Right lung (tissue), 2 donors: ENCODE measurements at regions not wholly inside any gene's neighbourhood (a gene's known extent, or its start where the extent isn't known, plus 50 kb on each side); places are given as distances from the start of the nearest gene placed in this dataset.

Experiments
- DNase-seq, 2 donors: peaks; one replicate each; pipeline ENCODE4 v3.0.0-alpha.2; 2013

DNA sequence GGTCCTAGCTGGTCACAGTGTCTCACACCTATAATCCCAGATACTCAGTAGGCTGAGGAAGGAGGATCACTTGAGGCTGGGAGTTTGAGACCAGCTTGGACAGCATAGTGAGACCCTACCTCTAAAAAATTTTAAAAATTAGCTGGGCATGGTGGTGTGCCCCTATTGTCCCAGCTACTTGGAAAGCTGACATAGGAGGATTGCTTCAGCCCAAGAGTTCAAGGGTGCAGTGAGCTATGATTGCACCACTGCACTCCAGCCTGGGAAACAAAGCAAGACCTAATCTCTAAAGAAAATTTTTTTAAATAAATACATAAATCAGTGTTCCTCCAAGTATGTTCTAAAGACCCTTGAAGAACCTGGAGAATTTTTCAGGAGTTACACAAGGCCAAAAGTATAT, 50.6 kb upstream of the GNAO1 start:
- DNase-seq = no peak

DNA sequence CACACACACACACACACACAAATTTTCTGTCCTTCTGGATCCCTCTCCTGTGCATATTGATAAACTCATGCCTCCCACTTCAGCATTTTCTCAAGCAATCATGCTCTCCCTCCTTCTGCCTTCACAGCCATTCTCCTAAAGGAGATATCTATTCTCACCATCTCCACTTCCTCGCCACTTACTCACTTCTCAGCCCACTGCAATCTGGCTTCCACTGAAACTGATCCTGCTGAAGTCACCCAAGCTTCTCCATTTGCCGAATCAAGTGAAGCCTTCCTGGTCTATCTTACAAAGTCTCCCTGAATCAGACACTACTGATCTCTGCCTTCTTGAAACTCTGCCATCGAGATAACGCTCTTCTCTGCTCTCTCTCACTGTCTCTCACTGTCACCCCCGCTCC, 54.0 kb upstream of the GNAO1 start:
- DNase-seq = no peak

DNA sequence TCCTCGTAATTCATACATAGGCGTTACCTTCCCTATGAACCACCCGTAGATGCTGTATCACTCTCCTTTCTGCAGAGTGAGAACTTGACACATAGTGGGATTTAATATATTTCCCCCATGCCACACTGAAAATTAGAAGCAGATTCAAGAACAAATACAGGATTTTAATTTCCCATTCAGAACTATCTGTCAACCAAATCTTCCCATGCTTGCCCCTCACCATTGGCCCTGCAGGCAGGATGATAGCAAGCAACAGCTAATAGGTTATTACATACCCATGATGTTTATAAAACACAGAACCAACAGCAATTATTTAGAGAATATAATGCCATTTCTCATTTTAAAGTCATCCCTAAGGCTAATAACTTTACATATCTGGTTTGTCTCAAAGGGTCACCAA, 55.0 kb upstream of the GNAO1 start:
- DNase-seq = no peak

GRCh38 chr16:56134790-56135189, 56.5 kb upstream of the GNAO1 start:
- DNase-seq = no peak

- DNase-seq = no peak
Observed at GRCh38 chr16:56125922-56126321, 65.4 kb upstream of the GNAO1 start.

GRCh38 chr16:56122251-56122650, 69.0 kb upstream of the GNAO1 start:
- DNase-seq = no peak

DNA sequence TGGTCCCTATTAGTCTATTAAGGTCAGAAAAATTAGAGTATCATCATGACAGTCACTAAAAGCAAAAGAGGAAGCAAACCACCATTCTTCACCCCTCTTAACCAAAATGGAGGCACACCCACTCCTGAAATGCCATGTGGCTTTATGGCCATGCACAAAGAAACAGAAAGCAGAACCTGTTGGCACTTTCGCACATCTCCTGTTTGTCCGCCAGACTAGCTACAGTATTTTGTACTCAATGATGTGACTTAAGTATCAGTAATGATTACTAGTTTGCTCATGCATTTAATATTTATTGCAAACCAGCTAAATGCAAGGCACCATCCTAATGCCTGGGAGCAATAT, 70.2 kb upstream of the GNAO1 start:
- DNase-seq = no peak

- no peak for DNase-seq
Observed at GRCh38 chr16:56120447-56121155, 70.7 kb upstream of the GNAO1 start.

- no peak for DNase-seq
Observed at GRCh38 chr16:56119133-56119532, 72.2 kb upstream of the GNAO1 start.

DNA sequence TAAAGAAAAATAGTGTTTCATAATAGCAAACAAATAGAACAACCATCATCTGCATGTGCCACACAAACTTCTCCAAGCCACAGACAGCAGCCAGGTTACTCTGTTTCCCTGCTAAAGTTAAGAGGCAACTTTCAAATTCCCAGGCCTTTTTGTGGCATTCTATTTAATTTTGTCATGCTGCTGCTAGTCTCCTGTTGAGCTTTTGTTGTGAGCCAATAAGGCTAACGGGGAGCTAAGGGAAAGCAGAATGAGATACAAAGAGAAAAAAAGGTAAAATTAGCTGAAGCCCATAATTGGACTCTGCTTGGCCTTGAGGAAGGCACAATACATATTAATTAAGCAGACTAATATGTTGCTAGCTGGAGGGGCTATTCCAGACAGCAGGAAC, 74.7 kb upstream of the GNAO1 start:
- DNase-seq = no peak

- no peak for DNase-seq
Observed at GRCh38 chr16:56115817-56116576, 75.3 kb upstream of the GNAO1 start.

GRCh38 chr16:56113223-56113622, 78.1 kb upstream of the GNAO1 start:
- no peak for DNase-seq

DNA sequence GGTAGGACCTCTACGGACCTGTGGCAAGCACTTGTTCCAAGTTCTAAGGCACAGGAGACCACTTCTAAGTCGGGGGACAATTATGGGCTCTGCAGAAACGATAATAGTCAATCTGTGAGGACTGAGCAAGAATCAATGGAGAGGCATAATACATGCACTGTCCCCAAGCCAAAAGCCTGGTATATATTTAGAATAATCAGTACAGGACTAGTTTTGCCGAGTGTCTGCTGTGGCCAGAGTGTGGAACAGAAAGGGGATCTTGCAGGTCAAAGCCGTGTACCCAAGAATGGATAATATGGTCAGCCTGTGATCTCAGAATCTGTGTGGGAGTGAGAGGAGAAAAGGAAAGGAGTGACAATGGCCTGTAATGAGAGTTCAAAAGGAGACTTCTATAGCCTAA, 80.2 kb upstream of the GNAO1 start:
- DNase-seq = no peak

DNA sequence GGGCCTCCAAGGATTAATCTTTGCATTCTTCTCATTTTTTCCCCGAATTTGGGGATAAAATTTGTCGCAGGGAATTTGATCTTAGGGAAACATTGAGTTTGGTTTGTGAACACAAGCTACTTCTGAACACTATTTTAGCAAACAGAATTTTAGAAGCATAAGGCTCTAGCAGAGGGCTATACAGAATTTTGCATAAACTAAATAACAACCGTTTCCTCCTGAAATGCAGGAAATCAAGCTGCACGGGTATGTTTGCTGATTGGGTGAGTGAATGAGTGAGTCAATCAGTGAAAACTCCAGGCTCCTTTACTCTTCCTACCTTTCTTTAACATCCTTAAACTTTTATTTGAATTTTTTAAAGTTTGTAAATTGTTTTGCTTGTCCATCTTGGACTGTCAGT, 81.3 kb upstream of the GNAO1 start:
- no peak for DNase-seq

GRCh38 chr16:56109205-56109604, 82.1 kb upstream of the GNAO1 start:
- no peak for DNase-seq

GRCh38 chr16:56108724-56109123, 82.6 kb upstream of the GNAO1 start:
- no peak for DNase-seq

DNA sequence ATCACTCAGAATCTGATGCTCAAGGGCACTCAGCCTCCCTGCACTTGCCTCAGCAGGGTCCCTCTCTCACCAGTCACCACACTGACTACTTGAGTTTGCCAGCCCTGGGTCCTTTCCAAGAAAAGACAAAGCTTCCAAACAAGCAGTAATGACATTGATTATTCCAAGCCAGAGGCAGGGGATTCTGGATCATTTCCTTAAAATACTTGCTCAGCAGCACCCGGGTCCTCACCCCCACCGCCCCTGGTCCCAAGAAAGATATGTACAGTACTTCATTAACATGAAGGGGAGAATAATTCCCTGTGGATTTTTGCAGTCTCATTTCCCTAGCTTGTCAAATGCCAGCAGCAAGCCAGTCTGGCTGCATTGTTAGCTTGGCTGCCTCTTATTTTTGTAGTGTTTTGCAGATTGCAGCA, 83.2 kb upstream of the GNAO1 start:
- no peak for DNase-seq

DNA sequence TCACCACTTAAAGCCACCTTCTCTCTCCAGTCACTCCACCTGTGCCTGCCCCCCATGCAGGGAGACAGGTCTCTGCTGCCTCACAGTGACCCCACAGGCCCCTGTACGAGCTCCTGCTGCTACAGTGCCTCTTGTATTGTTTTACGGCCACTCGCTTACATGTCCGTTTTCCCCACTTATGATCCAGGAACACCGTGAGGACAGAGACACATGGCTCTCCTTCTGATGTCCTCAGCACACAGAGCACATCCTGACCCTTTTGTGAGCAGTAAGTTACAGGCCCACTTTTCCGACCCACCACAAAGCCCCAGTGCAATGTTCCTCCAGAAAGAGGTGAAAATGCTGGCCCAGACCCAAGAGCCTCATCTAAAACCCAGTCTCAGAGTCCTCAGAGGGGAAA, 84.8 kb upstream of the GNAO1 start:
- DNase-seq = no peak

DNA sequence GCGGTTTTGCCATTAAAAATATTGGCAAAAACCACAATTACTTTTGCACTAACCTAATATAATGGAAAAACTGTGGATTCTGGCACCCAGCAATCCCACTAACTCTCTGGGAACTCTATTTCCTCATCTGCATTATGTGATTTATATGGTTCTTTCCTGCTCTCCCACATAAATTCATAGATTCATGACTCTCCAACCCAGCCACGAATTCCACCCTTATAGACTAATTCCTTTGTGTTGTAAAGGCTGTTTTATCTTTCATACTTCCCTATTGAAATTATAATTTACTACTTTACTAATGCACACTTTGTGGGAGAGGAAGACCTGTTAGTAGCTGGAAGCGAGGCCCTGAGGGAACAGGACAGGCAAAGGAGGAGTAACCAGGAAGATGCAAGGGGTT, 88.4 kb upstream of the GNAO1 start:
- no peak for DNase-seq

GRCh38 chr16:56102183-56102686, 89.1 kb upstream of the GNAO1 start:
- peak; percentile 84 to 86 for DNase-seq

GRCh38 chr16:56101480-56101879, 89.8 kb upstream of the GNAO1 start:
- no peak for DNase-seq

DNA sequence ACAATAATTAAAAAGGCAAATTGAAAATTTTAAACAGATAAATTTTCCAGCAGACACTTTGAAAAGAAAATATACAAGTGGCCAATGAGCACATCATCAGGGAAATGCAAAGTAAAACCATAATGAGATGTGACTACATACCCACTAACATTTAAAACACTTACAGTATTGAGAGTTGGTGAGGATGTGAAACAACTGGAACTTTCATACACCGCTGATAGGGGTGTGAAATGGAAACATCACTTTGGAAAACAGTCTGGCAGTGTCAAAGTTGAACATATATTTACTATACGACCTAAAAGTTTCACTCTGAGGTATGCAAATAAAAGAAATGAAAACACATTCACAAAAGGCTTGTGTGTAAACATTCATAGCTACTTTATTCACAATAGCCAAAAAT, 94.0 kb upstream of the GNAO1 start:
- no peak for DNase-seq

DNA sequence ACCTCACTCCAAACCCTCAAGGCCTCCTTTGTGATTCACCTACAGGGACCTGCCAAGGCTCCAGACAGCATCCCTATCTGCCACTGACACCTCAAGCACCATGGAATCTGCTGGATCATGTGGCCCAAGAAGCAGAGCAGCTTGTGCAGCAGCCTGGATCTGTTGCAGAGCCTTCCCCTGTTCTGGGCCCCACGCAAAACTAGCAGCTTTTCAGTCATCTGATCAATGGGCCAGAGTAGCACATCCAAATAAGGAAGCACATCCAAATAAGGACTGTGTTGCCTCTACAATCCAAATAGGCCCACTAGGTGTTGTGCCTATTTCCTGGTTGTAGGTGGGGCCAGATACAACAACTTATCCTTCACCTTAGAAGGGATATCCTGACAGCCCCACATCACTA, 97.1 kb upstream of the GNAO1 start:
- DNase-seq = no peak

DNA sequence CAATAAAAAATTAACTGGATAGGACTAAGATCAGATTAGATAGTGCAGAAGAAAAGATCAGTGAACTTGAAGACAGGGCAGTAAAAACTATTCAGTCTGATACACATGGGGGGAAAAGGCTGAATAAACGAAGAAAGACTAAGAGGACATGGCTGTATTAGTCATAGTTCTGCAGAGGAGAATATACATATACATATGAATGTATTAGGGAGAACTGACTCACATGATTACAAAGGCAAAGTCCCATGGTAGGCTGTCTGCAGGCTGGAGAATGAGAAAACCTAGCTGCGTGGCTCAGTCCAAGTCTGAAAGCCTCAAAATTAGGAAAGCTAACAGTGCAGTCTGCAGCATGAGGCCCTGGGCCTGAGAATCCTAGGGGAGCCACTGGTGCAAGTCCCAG, 98.2 kb upstream of the GNAO1 start:
- DNase-seq = no peak
